ENCODE measurements at regions not wholly inside any gene's neighbourhood (a gene's known extent, or its start where the extent isn't known, plus 50 kb on each side); places are given as distances from the start of the nearest gene placed in this dataset.

GRCh38 chr15:47337836-47338235 is 379.5 kb upstream of the SEMA6D start:
- TF ChIP-seq CTCF (IDR thresholded peaks at IDR 0.05 in 2 of 3, conservative IDR thresholded peaks at IDR 0.05 in 1 of 3; ENCODE audit: control insufficient read depth in 2 of 3, extremely low read depth in 1 of 3, insufficient read depth in 1 of 3, low read depth in 3 of 3, low read length in 3 of 3) (no peak), ZNF274 (IDR thresholded peaks at IDR 0.05; ENCODE audit: insufficient read depth, insufficient read length) (no peak), BACH1 (IDR thresholded peaks at IDR 0.05; ENCODE audit: borderline replicate concordance) (no peak), TCF12 (IDR thresholded peaks at IDR 0.05; ENCODE audit: low read depth, low read length) (no peak), POLR2AphosphoS5 (IDR thresholded peaks at IDR 0.05; ENCODE audit: low read length) (no peak), FOS (IDR thresholded peaks at IDR 0.05; ENCODE audit: borderline replicate concordance, extremely low read depth, insufficient read length) (no peak), EZH2 (IDR thresholded peaks at IDR 0.05; ENCODE audit: borderline replicate concordance, control insufficient read depth, low read depth, low read length) (no peak), REST (IDR thresholded peaks at IDR 0.05; ENCODE audit: low read depth, low read length) (no peak), ZSCAN29 (IDR thresholded peaks at IDR 0.05) (no peak), SIX5 (IDR thresholded peaks at IDR 0.05; ENCODE audit: low read depth, low read length, severe bottlenecking) (no peak), ELK1 (IDR thresholded peaks at IDR 0.05; ENCODE audit: low read depth, low read length) (no peak), POLR2A (IDR thresholded peaks at IDR 0.05; ENCODE audit: low read depth, low read length) (no peak), SIN3A (IDR thresholded peaks at IDR 0.05; ENCODE audit: low read depth, low read length) (no peak)

Data from GM12878 (cell line).